ENCODE measurements at regions not wholly inside any gene's neighbourhood (a gene's known extent, or its start where the extent isn't known, plus 50 kb on each side); places are given as distances from the start of the nearest gene placed in this dataset.

DNA sequence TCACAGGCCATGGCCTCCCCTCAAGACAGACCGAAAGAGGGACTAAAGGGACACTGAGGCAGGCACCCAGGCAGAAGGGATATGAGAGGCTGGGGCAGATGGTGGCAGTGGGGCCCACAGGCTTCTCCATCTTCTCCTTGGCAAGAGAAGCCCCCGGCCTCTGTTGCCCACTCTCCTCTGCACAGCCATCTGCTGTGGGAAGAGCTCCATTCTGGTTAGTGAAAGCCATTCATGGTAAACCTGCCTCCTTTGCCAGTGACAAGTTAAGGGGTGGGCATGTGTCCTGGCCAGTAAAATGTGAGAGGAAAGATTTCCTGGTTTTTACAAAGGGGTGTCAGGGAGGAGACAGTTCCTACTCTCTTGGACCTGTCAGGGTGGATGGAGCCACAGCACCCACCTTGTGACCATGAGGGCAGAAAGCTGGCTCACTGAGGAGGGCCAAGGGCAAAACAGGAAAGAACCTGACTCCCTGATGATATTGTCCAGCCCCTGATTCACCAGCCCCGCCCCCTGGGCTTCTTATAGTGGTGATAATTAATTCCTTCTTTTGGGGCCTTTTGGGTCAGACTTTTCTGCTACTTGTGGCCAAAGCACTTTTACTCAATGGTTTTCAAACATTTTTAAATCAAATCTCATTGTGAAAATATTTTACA, 130.4 kb upstream of the SMAD3 start:
- TF ChIP-seq EP300 (IDR thresholded peaks at IDR 0.05; ENCODE audit: borderline replicate concordance) = no peak
- no peak for TF ChIP-seq RAD21 (IDR thresholded peaks at IDR 0.05; ENCODE audit: low read depth)
- TF ChIP-seq, protein P1, sequence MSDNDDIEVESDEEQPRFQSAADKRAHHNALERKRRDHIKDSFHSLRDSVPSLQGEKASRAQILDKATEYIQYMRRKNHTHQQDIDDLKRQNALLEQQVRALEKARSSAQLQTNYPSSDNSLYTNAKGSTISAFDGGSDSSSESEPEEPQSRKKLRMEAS (IDR thresholded peaks at IDR 0.05) = no peak
- no peak for TF ChIP-seq CREB1 (IDR thresholded peaks at IDR 0.05; ENCODE audit: low read depth)
- TF ChIP-seq NFIC (IDR thresholded peaks at IDR 0.05) = no peak
- TF ChIP-seq, protein P2, sequence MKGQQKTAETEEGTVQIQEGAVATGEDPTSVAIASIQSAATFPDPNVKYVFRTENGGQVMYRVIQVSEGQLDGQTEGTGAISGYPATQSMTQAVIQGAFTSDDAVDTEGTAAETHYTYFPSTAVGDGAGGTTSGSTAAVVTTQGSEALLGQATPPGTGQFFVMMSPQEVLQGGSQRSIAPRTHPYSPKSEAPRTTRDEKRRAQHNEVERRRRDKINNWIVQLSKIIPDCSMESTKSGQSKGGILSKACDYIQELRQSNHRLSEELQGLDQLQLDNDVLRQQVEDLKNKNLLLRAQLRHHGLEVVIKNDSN (IDR thresholded peaks at IDR 0.05) = no peak
- no peak for TF ChIP-seq CEBPB (IDR thresholded peaks at IDR 0.05)
- TF ChIP-seq, protein P3, sequence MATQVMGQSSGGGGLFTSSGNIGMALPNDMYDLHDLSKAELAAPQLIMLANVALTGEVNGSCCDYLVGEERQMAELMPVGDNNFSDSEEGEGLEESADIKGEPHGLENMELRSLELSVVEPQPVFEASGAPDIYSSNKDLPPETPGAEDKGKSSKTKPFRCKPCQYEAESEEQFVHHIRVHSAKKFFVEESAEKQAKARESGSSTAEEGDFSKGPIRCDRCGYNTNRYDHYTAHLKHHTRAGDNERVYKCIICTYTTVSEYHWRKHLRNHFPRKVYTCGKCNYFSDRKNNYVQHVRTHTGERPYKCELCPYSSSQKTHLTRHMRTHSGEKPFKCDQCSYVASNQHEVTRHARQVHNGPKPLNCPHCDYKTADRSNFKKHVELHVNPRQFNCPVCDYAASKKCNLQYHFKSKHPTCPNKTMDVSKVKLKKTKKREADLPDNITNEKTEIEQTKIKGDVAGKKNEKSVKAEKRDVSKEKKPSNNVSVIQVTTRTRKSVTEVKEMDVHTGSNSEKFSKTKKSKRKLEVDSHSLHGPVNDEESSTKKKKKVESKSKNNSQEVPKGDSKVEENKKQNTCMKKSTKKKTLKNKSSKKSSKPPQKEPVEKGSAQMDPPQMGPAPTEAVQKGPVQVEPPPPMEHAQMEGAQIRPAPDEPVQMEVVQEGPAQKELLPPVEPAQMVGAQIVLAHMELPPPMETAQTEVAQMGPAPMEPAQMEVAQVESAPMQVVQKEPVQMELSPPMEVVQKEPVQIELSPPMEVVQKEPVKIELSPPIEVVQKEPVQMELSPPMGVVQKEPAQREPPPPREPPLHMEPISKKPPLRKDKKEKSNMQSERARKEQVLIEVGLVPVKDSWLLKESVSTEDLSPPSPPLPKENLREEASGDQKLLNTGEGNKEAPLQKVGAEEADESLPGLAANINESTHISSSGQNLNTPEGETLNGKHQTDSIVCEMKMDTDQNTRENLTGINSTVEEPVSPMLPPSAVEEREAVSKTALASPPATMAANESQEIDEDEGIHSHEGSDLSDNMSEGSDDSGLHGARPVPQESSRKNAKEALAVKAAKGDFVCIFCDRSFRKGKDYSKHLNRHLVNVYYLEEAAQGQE (IDR thresholded peaks at IDR 0.05; ENCODE audit: low read depth) = no peak
- no peak for TF ChIP-seq TEAD4 (IDR thresholded peaks at IDR 0.05)
- no peak for TF ChIP-seq YY1 (IDR thresholded peaks at IDR 0.05; ENCODE audit: low read depth)
- TF ChIP-seq EGR1 (IDR thresholded peaks at IDR 0.05) = no peak
- TF ChIP-seq ZBTB7A (IDR thresholded peaks at IDR 0.05; ENCODE audit: low read depth) = no peak
- TF ChIP-seq TAF1 (IDR thresholded peaks at IDR 0.05; ENCODE audit: low read depth) = no peak
- TF ChIP-seq TCF12 (IDR thresholded peaks at IDR 0.05; ENCODE audit: low read depth) = no peak
- no peak for TF ChIP-seq FOXM1 (IDR thresholded peaks at IDR 0.05; ENCODE audit: borderline replicate concordance, low read depth)

DNA sequence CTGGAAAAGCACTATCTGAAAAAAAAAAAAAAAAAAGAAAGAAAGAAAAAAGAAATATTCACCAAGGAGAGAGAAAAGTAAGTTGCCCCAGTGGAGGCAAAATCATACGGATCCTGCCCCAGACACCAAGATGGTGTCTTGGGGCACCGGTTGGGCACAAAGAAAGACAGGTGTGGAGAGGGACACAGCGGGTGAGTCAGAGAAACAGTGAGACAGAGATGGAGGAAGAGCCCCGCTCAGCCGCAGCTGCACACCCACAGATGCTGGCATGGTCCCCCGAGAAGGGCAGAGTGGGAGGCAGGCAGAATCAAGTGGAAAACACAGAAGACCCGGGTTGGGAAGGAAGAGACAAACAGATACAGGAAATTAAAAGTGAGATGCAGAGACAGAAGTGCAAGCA, 129.7 kb upstream of the SMAD3 start:
- TF ChIP-seq, protein P3 (IDR thresholded peaks at IDR 0.05; ENCODE audit: low read depth) = no peak
- TF ChIP-seq RAD21 (IDR thresholded peaks at IDR 0.05; ENCODE audit: low read depth) (no peak), NFIC (IDR thresholded peaks at IDR 0.05) (no peak), ZBTB7A (IDR thresholded peaks at IDR 0.05; ENCODE audit: low read depth) (no peak), EP300 (IDR thresholded peaks at IDR 0.05; ENCODE audit: borderline replicate concordance) (no peak), FOXM1 (IDR thresholded peaks at IDR 0.05; ENCODE audit: borderline replicate concordance, low read depth) (no peak)
- TF ChIP-seq, protein P2 (IDR thresholded peaks at IDR 0.05) = no peak

DNA sequence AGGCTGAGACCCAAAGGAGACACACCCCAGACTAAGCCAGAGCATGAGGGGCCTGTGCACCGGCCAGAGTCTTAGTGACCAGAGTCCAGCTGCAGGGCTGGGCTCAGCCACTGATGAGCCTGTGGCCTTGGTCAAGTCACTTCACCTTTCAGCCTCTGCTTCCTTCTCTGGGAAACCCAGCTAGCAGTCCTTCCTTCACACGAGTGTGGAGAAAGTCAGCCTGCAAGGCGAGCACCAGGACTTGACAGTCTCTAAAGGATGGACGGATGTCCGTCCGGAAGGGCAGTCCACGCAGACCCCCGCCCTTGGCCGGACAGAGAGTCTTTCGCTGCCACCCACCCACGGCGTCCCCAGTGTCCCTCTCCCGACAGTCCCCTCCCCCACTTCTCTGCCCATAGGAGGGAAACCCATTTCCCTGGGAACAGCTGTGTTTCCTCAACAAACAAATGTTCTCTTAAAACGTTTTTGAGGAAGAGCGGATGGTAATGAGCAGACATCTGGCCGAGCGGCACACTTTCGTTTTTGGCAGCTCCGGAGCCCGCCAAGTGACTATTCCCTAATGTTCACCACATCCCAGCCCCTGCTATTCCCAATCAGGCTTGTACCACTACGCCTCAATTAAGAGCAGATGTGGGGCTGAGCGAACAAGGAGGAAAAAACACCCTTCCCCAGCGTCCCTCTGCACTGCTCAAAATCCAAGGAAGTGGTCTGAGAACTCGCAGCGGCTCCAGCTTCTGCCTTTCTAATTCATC, 129.1 kb upstream of the SMAD3 start:
- TF ChIP-seq, protein P2 (IDR thresholded peaks at IDR 0.05) = no peak
- TF ChIP-seq NFIC (IDR thresholded peaks at IDR 0.05) = no peak

DNA sequence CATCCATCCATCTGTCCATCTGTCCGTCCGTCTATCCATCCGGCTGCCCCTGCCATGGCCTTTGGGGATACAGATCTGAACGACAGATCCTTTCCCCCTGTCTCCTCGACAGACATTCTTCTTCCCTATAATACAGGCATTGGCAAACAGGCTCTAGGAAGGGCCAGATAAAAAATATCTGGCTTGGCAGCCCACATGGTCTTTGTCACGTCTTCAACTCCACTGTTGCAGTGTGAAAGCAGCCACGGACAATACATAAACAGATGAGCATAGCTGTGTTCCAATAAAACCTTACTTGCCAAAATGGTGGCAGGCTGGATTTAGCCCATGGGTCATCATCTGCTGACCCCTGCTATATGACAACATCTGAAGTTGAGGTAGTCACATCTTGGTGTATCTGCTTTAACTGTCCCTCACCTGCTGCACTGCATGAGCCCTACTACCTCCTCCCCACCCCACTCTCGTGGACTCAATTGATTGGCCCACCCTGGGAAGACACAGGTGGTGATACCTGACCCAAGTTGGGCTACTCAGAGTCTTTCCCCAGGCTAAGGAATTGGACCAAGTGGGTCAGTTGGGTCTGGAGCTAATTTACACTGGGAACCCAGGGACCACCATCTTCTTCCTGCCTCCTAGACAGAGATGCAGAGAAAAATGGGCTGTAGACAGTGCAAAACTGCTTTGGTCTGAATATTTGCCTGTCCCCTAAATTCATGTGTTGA, 128.4 kb upstream of the SMAD3 start:
- TF ChIP-seq, protein P1 (IDR thresholded peaks at IDR 0.05) = no peak
- TF ChIP-seq TCF12 (IDR thresholded peaks at IDR 0.05; ENCODE audit: low read depth) = no peak
- no peak for TF ChIP-seq RAD21 (IDR thresholded peaks at IDR 0.05; ENCODE audit: low read depth)

DNA sequence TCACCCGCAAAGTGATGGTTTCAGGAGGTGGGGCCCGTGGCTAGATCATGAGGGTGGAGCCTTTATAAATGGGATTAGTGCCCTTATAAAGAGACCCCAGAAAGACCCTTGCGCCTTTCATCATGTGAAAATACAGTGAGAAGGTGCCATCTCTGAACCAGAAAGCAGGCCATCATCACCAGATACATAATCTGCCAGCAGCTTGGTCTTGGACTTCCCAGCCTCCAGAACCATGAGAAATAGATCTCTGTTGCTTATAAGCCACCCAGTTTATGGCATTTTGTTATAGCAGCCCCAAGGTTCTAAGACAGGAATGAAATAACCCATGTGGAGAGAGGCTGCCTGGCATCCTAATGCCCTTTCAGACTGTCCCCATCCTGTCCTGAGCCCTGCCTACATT, 127.8 kb upstream of the SMAD3 start:
- TF ChIP-seq FOXM1 (IDR thresholded peaks at IDR 0.05; ENCODE audit: borderline replicate concordance, low read depth) = no peak
- TF ChIP-seq, protein P1 (IDR thresholded peaks at IDR 0.05) = no peak
- no peak for TF ChIP-seq TAF1 (IDR thresholded peaks at IDR 0.05; ENCODE audit: low read depth)
- TF ChIP-seq RAD21 (IDR thresholded peaks at IDR 0.05; ENCODE audit: low read depth) = no peak
- TF ChIP-seq EGR1 (IDR thresholded peaks at IDR 0.05) = no peak
- no peak for TF ChIP-seq CREB1 (IDR thresholded peaks at IDR 0.05; ENCODE audit: low read depth)
- TF ChIP-seq TCF12 (IDR thresholded peaks at IDR 0.05; ENCODE audit: low read depth) = no peak
- TF ChIP-seq ZBTB7A (IDR thresholded peaks at IDR 0.05; ENCODE audit: low read depth) = no peak
- TF ChIP-seq, protein P3 (IDR thresholded peaks at IDR 0.05; ENCODE audit: low read depth) = no peak
- TF ChIP-seq TEAD4 (IDR thresholded peaks at IDR 0.05) = no peak
- TF ChIP-seq NFIC (IDR thresholded peaks at IDR 0.05) = no peak
- TF ChIP-seq CEBPB (IDR thresholded peaks at IDR 0.05) = no peak
